Esophagus squamous epithelium (tissue), 5 donors: ENCODE measurements at regions not wholly inside any gene's neighbourhood (a gene's known extent, or its start where the extent isn't known, plus 50 kb on each side); places are given as distances from the start of the nearest gene placed in this dataset.
"Not testable (repeated sequence)": the region's sequence is repeated elsewhere in the genome, so short reads cannot be mapped to it uniquely, and the experiment has no call there.

Experiments
- DNase-seq: peaks from one replicate; lab custom pipeline; 2025; lab: John Stamatoyannopoulos, UW
- H3K27ac ChIP-seq, 4 donors: fragments of 200-600 bp; sonication (generic); one replicate each; pipeline ENCODE4 v1.5.1; 2016 to 2019; ENCODE audit warnings: mild to moderate bottlenecking in 1 of 4
- H3K27me3 ChIP-seq, 4 donors: fragments of 200-600 bp; sonication (generic); 1 replicate in 3 of 4; 2 replicates in 1 of 4; pipeline versions ENCODE4 v1.5.1 to v1.6.0; 2017 to 2021; ENCODE audit warnings: antibody characterized with exemption in 1 of 4
- H3K36me3 ChIP-seq, 3 donors: fragments of 200-600 bp; sonication (generic); one replicate each; pipeline ENCODE4 v1.5.1; 2016 to 2019
- H3K4me1 ChIP-seq, 3 donors: fragments of 200-600 bp; sonication (generic); one replicate each; pipeline ENCODE4 v1.5.1; 2017 to 2019
- H3K4me3 ChIP-seq, 4 donors: fragments of 200-600 bp; sonication (generic); 1 replicate in 3 of 4; 2 replicates in 1 of 4; pipeline ENCODE4 v1.5.1; 2016 to 2019; ENCODE audit warnings: mild to moderate bottlenecking in 2 of 4, moderate library complexity in 1 of 4
- H3K9me3 ChIP-seq, 3 donors: fragments of 200-600 bp; sonication (generic); one replicate each; pipeline ENCODE4 v1.5.1; 2016 to 2019
- CTCF ChIP-seq, 6 experiments: fragments of 450-650 bp in 4 of 6; fragments of 200-600 bp in 2 of 6; sonication (generic) in 2 of 6; IDR thresholded peaks; one replicate each; pipeline ENCODE4 v1.5.1; 2016 to 2019; ENCODE audit warnings: antibody characterized with exemption in 6 of 6, mild to moderate bottlenecking in 4 of 6, moderate library complexity in 4 of 6
- POLR2A ChIP-seq, 4 donors: fragments of 450-650 bp; IDR thresholded peaks; one replicate each; pipeline ENCODE4 v1.6.1; 2017; ENCODE audit warnings: antibody characterized with exemption in 4 of 4, mild to moderate bottlenecking in 4 of 4, moderate library complexity in 3 of 4
- WGBS, 2 donors: methylation state at CpG; one replicate each; pipeline ENCODE4 v1.1.5; 2018; 5-methylcytosine and 5-hydroxymethylcytosine counted together
- intact Hi-C: fragments of 100-400 bp; cut with DNase I; formaldehyde crosslinking; loops from one replicate; pipeline ENCODE4 v1.15.0; 2022
- donor health status: DM: yes; HTN: yes; CAD: no.

- Histone ChIP-seq H3K9me3 (no peaks in the 10 kb centered on the region), H3K4me1 (no peaks in the 10 kb centered on the region), H3K27me3 (no peaks in the 10 kb centered on the region), H3K27ac (no peak overlapping the region), H3K4me3 (no peak overlapping the region), H3K36me3 (no peaks in the 10 kb centered on the region)
- 73 to 89% methylated on average over 2 of the region's 2 CpGs for WGBS, 2 donors
- TF ChIP-seq CTCF (IDR thresholded peaks at IDR 0.05) (no peak), POLR2A (IDR thresholded peaks at IDR 0.05) (no peak)
- no peak for DNase-seq
- intact Hi-C loops = no loop called here
Observed at GRCh38 chr10:81439445-81439844, 435.5 kb upstream of the NRG3 start.

- H3K27me3 ChIP-seq, intact Hi-C loops, H3K4me1 ChIP-seq, H3K27ac ChIP-seq, H3K9me3 ChIP-seq, DNase-seq, H3K4me3 ChIP-seq, H3K36me3 ChIP-seq: not testable (repeated sequence)
- WGBS, 2 donors = 95 to 96% methylated on average over 11 to 21 of the region's 21 CpGs
Observed at GRCh38 chr10:81441624-81442023, 433.4 kb upstream of the NRG3 start.

GRCh38 chr10:81444242-81444929 lies 430.6 kb upstream of the NRG3 start:
- intact Hi-C loops = no loop called here
- H3K9me3 ChIP-seq = no peaks in the 10 kb centered on the region
- no peak for DNase-seq
- WGBS, 2 donors = 78% methylated on average over 7 of the region's 7 CpGs
- no peaks in the 10 kb centered on the region for H3K27me3 ChIP-seq
- no peaks in the 10 kb centered on the region for H3K4me1 ChIP-seq
- H3K36me3 ChIP-seq = no peaks in the 10 kb centered on the region
- TF ChIP-seq CTCF (IDR thresholded peaks at IDR 0.05) = no peak
- H3K27ac ChIP-seq = no peak overlapping the region
- no peak overlapping the region for H3K4me3 ChIP-seq

GRCh38 chr10:81450651-81451050 lies 424.3 kb upstream of the NRG3 start:
- TF ChIP-seq POLR2A (IDR thresholded peaks at IDR 0.05) (no peak), CTCF (IDR thresholded peaks at IDR 0.05) (no peak)
- no peak overlapping the region for H3K27ac ChIP-seq
- H3K27me3 ChIP-seq = no peaks in the 10 kb centered on the region
- H3K9me3 ChIP-seq = no peaks in the 10 kb centered on the region
- H3K4me1 ChIP-seq = no peaks in the 10 kb centered on the region
- H3K36me3 ChIP-seq = no peaks in the 10 kb centered on the region
- intact Hi-C loops = no loop called here
- WGBS, 2 donors = 56 to 73% methylated on average over 1 of the region's 1 CpG
- DNase-seq = no peak
- no peak overlapping the region for H3K4me3 ChIP-seq

GRCh38 chr10:81472927-81473470 lies 402.0 kb upstream of the NRG3 start:
- WGBS, 2 donors = 63 to 67% methylated on average over 3 to 6 of the region's 11 CpGs
- Histone ChIP-seq H3K27ac (no peak overlapping the region), H3K4me1 (no peaks in the 10 kb centered on the region), H3K27me3 (no peaks in the 10 kb centered on the region), H3K4me3 (no peak overlapping the region), H3K36me3 (no peaks in the 10 kb centered on the region), H3K9me3 (peaks cover 0 to 9% (median 0%) of the 10 kb centered on the region in 3 donors)
- intact Hi-C loops = no loop called here
- TF ChIP-seq CTCF (IDR thresholded peaks at IDR 0.05) (no peak), POLR2A (IDR thresholded peaks at IDR 0.05) (no peak)
- no peak for DNase-seq
